Effector memory CD4-positive, alpha-beta T cell (primary cell): ENCODE measurements at regions not wholly inside any gene's neighbourhood (a gene's known extent, or its start where the extent isn't known, plus 50 kb on each side); places are given as distances from the start of the nearest gene placed in this dataset.

Experiments used
- DNase-seq, 3 donors: peaks; one replicate each; pipeline ENCODE4 v3.0.0-alpha.2; 2020
- H3K27ac ChIP-seq: 2 replicates; pipeline ENCODE4 v1.7.0; 2013; ENCODE audit warnings: mild to moderate bottlenecking, low read length, moderate library complexity; ENCODE audit not compliant: insufficient read depth, poor library complexity, severe bottlenecking
- H3K27me3 ChIP-seq: replicated peaks from 2 replicates; pipeline ENCODE4 v1.7.0; 2013; ENCODE audit warnings: mild to moderate bottlenecking, low read length; ENCODE audit not compliant: insufficient read depth, control insufficient read depth, poor library complexity, severe bottlenecking
- H3K36me3 ChIP-seq: 2 replicates; pipeline ENCODE4 v1.7.0; 2013; ENCODE audit warnings: mild to moderate bottlenecking, low read length, moderate library complexity; ENCODE audit not compliant: control insufficient read depth, insufficient read depth
- H3K4me1 ChIP-seq: 2 replicates; pipeline ENCODE4 v1.7.0; 2013; ENCODE audit warnings: low read length, mild to moderate bottlenecking; ENCODE audit not compliant: control insufficient read depth, insufficient read depth, poor library complexity, severe bottlenecking
- H3K4me3 ChIP-seq: 2 replicates; pipeline ENCODE4 v1.7.0; 2013; ENCODE audit warnings: low read length, low read depth, mild to moderate bottlenecking; ENCODE audit not compliant: insufficient read depth, poor library complexity, severe bottlenecking
- H3K9me3 ChIP-seq: 2 replicates; pipeline ENCODE4 v1.7.0; 2013; ENCODE audit warnings: mild to moderate bottlenecking, low read length, moderate library complexity; ENCODE audit not compliant: control insufficient read depth

GRCh38 chr11:70836071-70836470, 416.3 kb downstream of the SHANK2 start:
- no peak overlapping the region for H3K4me3 ChIP-seq
- H3K27me3 ChIP-seq = no peaks in the 10 kb centered on the region
- no peaks in the 10 kb centered on the region for H3K4me1 ChIP-seq
- H3K9me3 ChIP-seq = no peaks in the 10 kb centered on the region
- no peaks in the 10 kb centered on the region for H3K36me3 ChIP-seq
- DNase-seq = no peak
- no peak overlapping the region for H3K27ac ChIP-seq

GRCh38 chr11:70838198-70838597, 414.2 kb downstream of the SHANK2 start:
- H3K4me1 ChIP-seq = no peaks in the 10 kb centered on the region
- H3K27me3 ChIP-seq = no peaks in the 10 kb centered on the region

GRCh38 chr11:70839851-70840250, 412.5 kb downstream of the SHANK2 start:
- Histone ChIP-seq H3K4me3 (no peak overlapping the region), H3K9me3 (no peaks in the 10 kb centered on the region), H3K4me1 (no peaks in the 10 kb centered on the region), H3K36me3 (no peaks in the 10 kb centered on the region), H3K27ac (no peak overlapping the region), H3K27me3 (no peaks in the 10 kb centered on the region)
- DNase-seq = no peak

More at GRCh38 chr11:70838198-70838597, 414.2 kb downstream of the SHANK2 start:
- Histone ChIP-seq H3K9me3 (no peaks in the 10 kb centered on the region), H3K4me3 (no peak overlapping the region), H3K27ac (no peak overlapping the region), H3K36me3 (no peaks in the 10 kb centered on the region)
- no peak for DNase-seq

- Histone ChIP-seq H3K36me3 (no peaks in the 10 kb centered on the region), H3K4me1 (no peaks in the 10 kb centered on the region), H3K4me3 (no peak overlapping the region), H3K27me3 (no peaks in the 10 kb centered on the region), H3K27ac (no peak overlapping the region), H3K9me3 (no peaks in the 10 kb centered on the region)
- no peak for DNase-seq
Observed at GRCh38 chr11:70841264-70841663, 411.1 kb downstream of the SHANK2 start.

GRCh38 chr11:70842256-70842655, 410.1 kb downstream of the SHANK2 start:
- DNase-seq = no peak
- no peaks in the 10 kb centered on the region for H3K4me1 ChIP-seq
- no peak overlapping the region for H3K27ac ChIP-seq
- H3K27me3 ChIP-seq = no peaks in the 10 kb centered on the region
- H3K9me3 ChIP-seq = no peaks in the 10 kb centered on the region
- H3K36me3 ChIP-seq = no peaks in the 10 kb centered on the region
- no peak overlapping the region for H3K4me3 ChIP-seq

GRCh38 chr11:70842701-70843100, 409.7 kb downstream of the SHANK2 start:
- Histone ChIP-seq H3K4me1 (no peaks in the 10 kb centered on the region), H3K27ac (no peak overlapping the region), H3K27me3 (no peaks in the 10 kb centered on the region), H3K4me3 (no peak overlapping the region), H3K36me3 (no peaks in the 10 kb centered on the region), H3K9me3 (no peaks in the 10 kb centered on the region)
- no peak for DNase-seq

- no peaks in the 10 kb centered on the region for H3K27me3 ChIP-seq
- no peaks in the 10 kb centered on the region for H3K36me3 ChIP-seq
- no peak overlapping the region for H3K27ac ChIP-seq
- H3K9me3 ChIP-seq = no peaks in the 10 kb centered on the region
- no peak overlapping the region for H3K4me3 ChIP-seq
- DNase-seq = no peak
- no peaks in the 10 kb centered on the region for H3K4me1 ChIP-seq
Observed at GRCh38 chr11:70843906-70844305, 408.5 kb downstream of the SHANK2 start.

- H3K4me3 ChIP-seq = no peak overlapping the region
- H3K27ac ChIP-seq = no peak overlapping the region
- H3K36me3 ChIP-seq = no peaks in the 10 kb centered on the region
- no peak for DNase-seq
- no peaks in the 10 kb centered on the region for H3K4me1 ChIP-seq
- H3K27me3 ChIP-seq = no peaks in the 10 kb centered on the region
- H3K9me3 ChIP-seq = no peaks in the 10 kb centered on the region
Observed at GRCh38 chr11:70844387-70844786, 408.0 kb downstream of the SHANK2 start.

GRCh38 chr11:70845591-70846041, 406.8 kb downstream of the SHANK2 start:
- no peak overlapping the region for H3K27ac ChIP-seq
- H3K36me3 ChIP-seq = no peaks in the 10 kb centered on the region
- no peak for DNase-seq
- no peak overlapping the region for H3K4me3 ChIP-seq
- no peaks in the 10 kb centered on the region for H3K27me3 ChIP-seq
- H3K4me1 ChIP-seq = no peaks in the 10 kb centered on the region
- H3K9me3 ChIP-seq = no peaks in the 10 kb centered on the region

- no peaks in the 10 kb centered on the region for H3K27me3 ChIP-seq
- no peaks in the 10 kb centered on the region for H3K4me1 ChIP-seq
- no peaks in the 10 kb centered on the region for H3K9me3 ChIP-seq
- no peaks in the 10 kb centered on the region for H3K36me3 ChIP-seq
- no peak overlapping the region for H3K27ac ChIP-seq
- no peak overlapping the region for H3K4me3 ChIP-seq
- DNase-seq = no peak
Observed at GRCh38 chr11:70846781-70847655, 405.4 kb downstream of the SHANK2 start.
